ENCODE measurements at regions not wholly inside any gene's neighbourhood (a gene's known extent, or its start where the extent isn't known, plus 50 kb on each side); places are given as distances from the start of the nearest gene placed in this dataset.
"Not testable (repeated sequence)": the region's sequence is repeated elsewhere in the genome, so short reads cannot be mapped to it uniquely, and the experiment has no call there.

DNA sequence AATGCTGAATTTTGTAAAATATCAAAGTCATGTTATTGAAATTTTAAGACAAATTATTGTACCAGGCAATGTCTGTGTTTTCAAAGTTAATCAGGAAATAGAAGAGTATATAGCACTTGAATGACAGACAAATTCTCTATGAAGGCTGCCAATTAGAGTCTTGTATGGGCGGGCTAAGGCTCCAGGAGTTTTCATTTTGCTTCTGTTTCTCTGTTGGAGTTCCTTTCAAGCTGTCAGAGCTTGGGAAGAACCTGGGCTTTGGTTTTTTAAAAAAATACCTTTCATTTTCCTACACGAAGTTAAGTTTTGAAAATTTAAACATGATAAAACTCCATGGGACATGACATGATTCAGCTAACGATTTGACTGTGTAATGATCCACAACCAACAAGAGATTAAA is 339.0 kb upstream of the KCNH7 start:
- DNase-seq: no peak

DNA sequence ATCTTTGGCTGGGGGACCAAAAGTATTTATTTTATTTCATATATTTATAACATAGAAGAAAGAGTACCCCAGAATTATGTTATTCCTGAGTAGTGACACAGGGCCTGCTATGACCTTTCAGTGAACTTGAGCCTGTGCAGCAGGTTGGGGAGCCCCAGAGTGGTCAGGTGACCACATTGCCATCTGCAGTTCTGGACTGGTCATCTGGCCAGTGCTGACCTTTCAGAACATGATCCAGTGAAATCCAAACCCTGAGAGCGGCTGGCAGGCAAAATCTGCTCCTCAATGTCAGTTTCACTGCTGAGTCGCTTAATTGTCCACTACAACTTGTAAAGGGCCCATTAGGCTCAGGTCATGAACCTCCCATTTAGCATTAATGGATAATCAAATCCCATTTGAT is 336.7 kb upstream of the KCNH7 start:
- no peak for DNase-seq

DNA sequence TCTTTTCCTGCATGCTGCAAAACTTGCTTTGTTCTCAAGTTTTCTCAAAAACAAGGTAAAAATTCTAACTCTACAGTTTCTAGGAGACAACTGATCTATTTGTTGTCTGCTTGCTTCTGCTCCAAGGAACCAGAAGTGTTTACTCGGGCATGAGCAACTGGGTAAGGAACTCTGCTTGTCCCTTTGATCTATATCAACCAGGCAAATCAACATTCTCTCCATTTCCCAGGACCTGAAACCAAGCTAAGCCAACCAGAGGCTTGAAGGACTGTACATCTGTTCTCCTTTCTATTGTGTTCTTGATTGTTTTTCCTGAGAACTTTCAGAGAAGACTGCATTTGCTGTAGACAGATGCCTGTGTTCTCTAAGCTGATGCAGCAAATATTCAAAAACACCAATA is 335.0 kb upstream of the KCNH7 start:
- no peak for DNase-seq

DNA sequence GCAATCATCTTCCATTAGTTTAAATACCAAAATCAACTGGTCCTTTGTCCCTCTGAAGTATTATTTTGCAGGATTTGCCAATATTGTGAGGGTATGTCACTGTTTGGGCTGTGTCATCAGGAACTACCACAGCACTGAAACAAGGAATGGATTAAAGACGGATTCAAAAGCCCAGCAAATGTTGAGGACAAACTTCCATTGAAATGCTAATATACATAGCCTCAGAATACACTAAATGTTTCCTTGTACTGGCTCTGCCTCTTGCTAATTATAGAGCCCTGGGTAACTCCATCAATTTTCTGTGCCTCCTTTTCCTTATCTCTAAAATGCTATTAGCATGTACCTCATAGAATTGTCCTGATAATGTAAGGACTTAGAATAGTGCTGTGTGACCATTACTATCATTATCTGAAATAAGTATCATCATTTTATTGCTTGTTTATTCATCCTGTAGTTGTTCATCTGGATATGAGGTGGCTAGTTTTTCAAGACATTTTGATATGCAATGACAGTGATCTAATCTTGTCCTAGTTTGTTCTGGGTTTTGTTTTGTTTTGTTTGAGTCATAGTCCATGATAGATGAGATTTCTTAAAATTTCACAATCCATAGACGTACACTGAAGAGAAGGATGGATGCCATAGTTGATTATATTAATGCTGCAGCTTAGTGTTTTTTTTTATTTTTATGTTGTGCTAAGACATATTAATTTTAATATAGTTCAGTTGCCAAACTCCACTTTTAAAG is 333.4 kb upstream of the KCNH7 start:
- no peak for DNase-seq

DNA sequence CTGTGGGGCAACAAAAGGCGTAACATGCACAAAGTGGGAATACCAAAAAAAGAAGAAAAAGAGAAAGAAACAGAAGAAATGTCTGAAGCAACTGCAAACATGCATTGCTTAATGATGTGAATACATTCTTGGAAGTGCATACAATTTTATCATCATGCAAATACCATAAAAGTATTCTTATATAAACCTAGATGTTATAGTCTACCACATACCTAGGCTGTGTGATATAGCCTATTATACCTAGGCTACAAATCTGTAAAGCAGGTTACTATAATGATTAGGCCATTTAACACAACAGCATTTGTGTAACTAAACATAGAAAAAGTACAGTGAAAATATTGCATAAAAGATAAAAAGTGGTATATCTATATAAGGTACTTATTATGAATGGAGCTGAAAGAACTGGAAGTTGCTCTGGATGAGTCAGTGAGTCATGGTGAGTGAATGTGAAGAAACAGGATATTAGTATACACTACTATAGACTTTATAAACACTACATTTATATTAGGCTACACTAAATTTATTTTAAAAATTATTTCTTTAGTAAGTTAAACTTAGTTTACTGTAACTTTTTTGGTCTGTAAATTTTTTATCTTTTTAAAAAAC is 319.4 kb upstream of the KCNH7 start:
- no peak for DNase-seq

DNA sequence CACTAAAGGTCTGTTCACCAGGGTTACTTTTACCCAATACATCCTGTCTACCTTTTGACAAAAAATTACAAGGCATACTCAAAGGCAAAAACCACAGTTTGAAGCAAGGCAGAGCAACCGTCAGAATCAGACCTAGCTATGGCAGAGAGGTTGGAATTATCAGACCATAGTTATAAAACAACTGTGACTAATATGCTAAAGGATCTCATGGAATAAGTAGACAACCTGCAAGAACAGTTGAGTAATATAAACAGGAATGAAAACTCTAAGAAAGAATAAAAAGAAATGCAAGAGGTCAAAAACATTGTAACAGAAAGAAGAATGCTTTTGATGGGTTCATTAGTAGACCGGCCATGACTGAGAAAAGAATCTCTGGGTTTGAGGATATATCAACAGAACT is 318.8 kb upstream of the KCNH7 start:
- DNase-seq: no peak

DNA sequence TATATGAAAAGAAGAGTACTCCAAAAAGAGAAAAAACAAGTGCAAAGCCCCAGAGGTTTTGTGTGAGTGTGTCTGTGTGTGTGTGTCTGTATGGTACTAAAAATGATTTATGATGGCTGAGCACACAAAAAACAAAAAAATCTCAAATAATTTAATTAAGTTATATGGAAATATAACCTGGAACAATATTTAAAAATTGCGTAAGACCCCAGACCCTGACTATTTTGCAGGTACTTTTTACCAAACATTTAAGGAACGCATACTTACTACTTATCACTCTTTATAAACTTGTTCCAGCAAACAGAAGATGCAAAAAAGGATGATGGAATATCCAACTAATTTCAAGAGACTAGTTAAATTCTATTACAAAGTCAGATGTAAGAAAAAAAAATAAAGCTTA is 317.4 kb upstream of the KCNH7 start:
- no peak for DNase-seq

DNA sequence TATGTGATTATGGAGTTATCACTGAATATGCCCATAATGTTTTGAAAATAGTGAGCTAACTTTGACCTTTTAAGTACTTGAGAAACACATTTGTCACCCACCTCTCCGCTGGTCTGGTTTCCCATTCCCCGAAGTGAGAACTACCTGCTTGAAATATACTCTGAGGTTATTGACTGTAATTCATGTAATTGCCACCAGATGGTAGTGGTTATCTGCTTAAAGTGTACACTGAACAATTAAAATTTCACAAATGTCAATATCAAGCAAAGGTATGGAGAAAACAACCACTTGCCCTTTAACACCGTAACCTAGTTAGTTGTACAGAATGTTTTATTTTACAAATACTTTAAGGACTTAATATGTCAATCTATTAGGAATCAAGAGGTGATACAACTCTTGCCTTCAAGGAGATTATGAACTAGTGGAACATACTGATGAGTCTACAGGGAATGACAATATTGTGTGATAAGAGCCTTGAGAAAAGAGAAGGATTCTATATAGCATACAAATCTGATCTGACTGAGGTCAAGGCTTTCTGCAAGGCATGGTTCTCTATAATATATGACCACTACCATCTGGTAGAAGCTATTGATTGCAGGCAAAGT is 316.8 kb upstream of the KCNH7 start:
- peak; percentile 20 for DNase-seq

DNA sequence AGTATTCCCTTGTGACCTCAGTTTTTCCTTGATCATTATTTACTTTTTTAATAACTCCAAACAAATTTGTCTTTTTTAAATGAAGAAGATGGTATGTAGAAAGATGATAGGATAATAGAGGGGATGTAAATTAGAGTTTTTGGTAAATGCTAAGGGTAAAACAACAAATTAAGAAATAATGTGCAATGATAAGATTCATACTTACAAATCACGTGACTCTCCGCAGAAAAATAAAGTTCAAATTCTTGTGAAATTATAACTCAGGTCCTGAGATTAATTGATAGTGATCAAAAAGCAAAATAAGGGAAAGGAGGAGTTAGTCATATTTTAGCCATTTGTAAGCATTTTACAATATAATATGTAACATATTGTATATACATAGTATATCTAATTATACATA is 304.1 kb upstream of the KCNH7 start:
- no peak for DNase-seq

DNA sequence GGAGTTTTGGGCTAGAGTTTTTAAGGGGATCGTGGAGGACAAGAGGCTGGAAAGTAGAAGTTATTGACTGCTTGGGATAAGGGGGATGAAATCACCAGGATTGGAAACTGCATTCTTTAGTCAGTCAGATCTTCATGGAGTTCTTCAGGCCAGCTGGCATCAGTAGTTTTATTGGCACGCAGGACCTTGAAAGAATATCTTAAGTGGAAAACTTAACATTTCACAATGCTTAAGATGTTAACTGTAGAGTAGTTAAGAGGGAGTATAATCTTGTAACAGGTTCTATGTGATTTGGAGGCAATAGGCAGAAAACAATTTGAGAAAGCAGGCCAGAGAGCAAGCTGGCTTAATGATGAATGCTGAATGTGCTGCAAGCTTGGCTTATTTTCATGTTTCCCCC is 300.4 kb upstream of the KCNH7 start:
- DNase-seq: no peak

DNA sequence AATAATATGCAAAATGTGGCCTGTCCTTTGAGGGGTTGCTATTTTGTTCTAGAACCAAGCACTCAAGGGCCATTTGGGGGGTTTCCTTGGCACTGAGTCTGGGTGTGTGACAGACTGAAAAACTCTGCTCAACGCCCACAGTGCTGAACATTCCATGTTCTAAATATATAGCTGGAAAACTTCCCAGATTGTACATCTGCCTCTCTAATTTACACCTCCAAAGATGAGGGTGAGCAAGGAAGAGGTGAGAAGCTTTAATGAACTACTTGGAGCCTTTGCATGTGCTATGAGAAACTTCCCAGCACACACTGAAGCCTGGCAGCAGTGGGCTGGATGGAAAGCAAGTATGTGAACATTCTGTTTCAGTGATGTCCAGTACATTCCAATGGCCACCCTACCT is 296.7 kb upstream of the KCNH7 start:
- no peak for DNase-seq

DNA sequence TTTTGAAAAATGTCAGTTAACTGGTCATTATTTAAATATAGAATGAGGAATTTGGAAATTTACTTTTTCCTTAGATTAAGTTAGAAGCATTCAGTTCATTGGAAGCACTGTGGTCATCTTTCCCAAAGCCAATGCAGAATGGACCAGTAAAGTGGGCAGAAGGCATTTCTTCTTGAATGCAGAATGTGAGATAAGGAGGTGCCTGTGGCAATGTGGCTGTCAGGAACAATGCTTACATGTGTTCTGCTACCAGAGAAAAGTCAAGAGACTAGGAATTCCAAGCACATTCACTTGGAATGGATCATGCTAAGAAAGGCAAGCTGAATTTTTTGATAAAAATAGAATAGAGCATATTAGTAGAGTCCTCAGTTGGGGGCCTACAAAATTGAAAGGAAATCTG is 295.0 kb upstream of the KCNH7 start:
- DNase-seq: no peak

DNA sequence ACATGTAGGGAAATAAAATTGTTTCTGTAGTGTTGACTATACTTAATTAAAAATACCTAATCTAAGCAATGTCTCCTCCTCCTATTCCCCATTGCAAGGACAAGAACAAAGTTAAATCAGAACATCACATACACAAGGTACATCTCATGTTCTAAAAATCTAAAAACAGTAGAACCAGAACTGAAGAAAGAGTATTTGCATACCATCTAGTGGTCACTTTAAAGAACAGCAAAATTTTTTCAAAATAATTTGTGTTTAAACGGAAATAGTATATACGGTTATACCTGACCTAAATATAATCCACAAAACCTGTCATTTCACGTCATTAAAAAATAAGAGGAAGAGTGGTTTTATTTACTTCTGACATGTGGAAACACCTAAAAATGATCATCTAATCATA is 294.3 kb upstream of the KCNH7 start:
- DNase-seq: no peak

DNA sequence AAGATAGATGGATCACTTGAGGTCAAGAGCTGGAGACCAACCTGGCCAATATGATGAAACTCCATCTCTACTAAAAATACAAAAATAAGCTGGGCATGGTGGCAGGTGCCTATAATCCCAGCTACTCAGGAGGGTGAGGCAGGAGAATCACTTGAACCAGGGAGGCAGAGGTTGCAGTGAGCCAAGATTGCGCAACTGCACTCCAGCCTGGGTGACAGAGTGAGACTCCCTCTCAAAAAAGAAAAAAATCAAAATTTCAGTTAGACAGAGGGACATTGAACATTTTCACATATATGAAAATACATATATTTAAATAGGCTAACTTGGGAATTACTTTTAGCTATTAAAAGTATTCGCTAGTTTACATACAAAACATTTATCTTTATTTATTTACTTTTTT is 293.6 kb upstream of the KCNH7 start:
- not testable (repeated sequence) for DNase-seq

DNA sequence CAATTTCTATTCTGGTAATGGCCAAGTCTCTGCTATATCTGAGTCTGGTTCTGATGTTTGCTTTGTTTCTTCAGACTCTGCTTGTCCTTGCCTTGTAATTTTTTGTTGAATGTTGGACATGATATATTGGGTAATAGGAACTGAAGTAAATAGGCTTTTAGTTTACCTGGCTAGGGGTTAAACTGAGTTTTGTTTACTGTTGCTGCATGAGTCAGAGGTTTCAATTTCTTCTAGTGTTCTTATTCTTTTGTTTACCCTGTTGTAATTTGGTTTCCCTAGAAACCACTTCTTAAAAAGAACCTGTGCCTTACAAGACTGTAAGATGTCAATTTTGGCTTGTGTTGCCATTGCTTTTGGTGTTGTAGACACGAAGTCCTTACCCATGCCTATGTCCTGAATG is 285.0 kb upstream of the KCNH7 start:
- no peak for DNase-seq

DNA sequence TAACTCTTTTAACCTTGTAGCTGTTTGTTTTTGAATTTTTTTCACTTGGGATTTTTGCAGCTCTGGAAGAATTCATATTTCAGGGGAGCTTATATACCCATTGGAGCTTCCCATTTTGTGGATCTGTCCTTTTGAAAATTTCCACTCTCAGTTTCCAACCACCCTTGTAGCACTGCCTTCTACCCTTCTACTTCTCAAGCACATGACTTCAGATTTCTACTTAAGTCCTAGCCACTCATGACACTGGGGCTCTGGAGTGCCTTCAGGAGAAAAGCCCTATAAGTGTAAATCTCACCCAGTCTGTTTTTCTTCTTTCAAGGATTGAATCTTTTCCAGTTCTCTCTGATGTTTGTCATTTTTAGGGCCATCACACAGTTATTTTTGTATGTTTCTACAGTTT is 283.7 kb upstream of the KCNH7 start:
- DNase-seq: no peak

DNA sequence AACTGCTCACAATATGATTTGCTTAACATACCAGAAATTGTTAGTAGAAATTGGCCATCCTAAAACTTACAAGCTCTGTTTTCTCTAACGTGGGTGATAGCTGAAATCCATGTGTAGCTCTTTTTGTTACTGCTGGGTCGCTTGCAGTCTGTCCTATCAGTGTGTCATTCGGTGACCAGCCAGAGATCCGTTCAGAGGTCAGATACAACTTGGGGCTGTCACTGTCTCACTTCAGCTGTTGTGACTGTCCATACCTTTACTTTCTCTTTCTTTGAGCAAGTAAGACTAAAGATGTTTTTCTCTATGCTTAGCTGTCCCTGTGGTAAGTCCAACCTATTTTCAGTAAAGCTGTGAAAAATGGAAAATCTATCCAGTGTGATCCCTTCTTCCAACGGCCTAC is 282.9 kb upstream of the KCNH7 start:
- DNase-seq: no peak

DNA sequence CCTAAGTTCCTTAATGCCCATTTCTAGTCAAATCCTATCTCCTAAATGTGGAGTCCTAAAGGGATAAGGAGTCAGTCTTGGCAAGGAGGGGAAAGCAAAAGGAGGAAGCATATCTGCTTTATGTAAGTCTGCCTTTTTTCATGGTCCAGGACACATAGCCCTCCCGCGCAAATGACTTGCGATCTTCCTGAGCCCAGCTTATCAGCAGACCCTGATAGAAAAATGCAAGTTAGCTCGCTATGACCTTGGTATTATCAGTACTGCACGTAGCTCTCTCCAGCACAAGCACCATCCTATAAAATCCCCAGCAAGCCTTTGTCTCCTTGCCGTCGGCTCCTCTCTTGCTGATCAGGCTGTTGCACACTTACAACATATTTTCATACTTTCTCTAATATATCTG is 281.4 kb upstream of the KCNH7 start:
- DNase-seq: no peak

DNA sequence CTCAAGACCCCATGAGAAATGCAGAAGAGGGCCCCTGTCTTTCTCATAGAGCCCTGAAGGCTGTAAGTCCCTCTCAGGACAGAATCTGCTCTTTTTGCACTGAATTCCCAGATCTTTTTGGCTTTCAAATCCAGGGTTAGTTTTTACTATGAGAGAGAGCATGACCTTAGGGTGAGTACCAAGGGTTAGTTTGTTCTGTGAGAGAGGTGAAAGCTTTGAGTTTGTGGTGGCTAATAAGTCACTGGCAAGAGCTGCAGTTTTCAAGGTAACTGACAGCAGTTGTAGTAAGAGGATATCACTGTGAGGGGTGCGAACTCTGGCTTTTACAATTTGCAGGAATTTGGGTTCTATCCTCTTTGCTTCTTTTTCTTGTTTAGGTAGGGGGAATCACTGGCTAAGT is 248.4 kb upstream of the KCNH7 start:
- DNase-seq: no peak

DNA sequence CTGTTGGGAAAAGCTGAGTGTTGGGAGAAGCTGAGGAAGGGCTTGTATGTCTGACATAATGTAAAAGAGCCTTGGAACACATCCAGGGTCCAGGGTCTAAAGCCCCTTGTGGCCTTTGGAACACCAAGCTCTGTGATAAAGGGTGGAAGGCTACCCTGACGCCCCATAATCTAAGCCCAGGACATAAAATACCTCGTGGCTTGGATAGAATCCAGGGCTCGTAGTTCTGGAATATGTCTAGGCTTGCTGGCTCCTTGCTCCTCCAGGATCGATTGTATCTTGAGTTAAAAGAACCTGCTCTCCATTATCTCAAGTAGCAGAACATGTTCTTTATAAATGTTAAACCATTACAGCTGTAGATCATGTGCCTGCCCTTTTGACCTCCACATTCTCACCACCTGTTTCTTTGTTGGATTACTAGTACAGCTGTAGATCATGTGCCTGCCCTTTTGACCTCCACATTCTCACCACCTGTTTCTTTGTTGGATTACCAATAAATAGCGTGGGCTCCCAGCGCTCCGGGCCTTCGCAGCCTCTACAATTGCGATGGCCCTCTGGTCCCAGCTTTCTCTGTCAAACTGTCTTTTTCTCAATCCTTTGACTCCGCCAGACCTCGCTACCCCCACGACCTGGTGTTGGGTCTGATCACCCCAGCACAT is 246.9 kb upstream of the KCNH7 start:
- not testable (repeated sequence) for DNase-seq

DNA sequence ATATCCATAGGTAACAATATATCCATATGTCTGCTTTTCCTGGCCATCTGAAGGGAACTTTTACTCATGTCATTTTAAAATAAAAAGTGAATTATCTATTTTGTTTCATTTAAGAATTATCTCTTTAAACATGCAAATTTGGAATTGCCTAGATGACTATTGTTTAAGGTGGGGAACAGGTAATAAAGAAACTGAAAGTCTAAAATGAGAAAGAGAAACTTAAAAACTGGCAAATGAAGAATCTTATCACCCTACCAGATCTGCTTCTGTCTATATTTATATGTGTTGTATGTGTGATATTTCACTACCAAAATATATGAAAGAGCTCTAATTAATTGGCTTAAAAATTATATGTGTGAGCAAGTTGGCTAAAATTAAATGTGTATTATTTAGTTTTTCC is 243.2 kb upstream of the KCNH7 start:
- no peak for DNase-seq

DNA sequence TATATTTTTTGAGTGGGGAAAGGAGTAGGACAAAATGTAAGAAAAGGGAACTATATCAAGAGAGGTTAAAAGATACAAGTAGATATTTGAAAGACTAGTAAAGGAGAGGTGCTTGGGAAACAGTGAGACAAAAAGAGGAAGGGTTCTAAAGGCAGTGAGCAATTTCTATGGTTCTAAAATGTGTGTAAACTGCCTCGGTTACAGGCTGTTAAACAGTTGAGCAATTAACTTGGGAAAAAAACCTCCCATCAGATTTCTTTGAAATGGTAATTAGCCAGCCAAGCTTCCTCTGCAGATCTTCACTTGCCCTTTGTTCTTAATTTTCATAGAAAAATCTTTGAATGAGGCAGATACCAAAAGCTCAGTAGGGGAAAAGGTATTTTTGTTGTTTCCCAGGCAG is 238.7 kb upstream of the KCNH7 start:
- DNase-seq: no peak

DNA sequence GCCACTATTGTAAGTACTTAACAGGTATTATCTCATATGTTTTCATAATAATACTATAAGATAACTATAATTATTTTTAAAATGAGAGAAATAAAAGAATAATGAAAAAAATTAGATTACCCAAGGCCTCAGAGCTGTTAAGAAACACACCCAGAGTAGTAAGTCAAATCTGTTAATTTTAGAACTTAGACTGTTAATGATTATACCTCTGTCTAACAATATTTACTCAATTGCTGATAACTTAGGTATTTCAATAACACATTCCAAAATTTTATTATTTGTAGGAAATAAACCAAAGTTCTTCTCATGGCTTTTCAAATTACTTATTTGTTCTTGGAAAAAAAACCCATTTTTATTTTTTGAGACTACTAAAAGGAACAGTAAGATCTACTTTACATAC is 227.5 kb upstream of the KCNH7 start:
- DNase-seq: no peak

DNA sequence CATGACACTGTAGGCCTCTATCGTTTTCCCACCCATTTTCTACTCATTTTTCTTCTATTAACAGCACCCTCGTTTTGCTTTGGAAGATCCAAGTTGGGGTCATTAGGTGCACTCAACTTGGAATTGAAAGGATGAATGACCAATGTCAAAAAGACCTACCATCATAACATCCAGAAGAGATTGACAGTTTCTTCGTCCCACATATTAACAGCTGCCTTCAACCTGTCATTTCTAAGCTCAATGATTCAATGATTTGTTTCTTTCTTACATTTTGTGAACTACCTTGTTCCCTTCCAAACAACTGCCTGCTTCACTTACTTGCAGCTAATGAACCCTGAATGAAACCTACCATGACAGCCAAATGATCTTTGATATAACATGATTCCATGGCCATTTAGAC is 224.0 kb upstream of the KCNH7 start:
- no peak for DNase-seq

Measured in activated CD4-positive, alpha-beta T cell treated with anti-CD3 and anti-CD28 coated beads, Interleukin-2, Interleukin-6, amounts not matched to agents 100 ng/mL and 50 ng/mL, durations not matched to agents 16 hours and 8 hours (primary cell).